ENCODE measurements at regions not wholly inside any gene's neighbourhood (a gene's known extent, or its start where the extent isn't known, plus 50 kb on each side); places are given as distances from the start of the nearest gene placed in this dataset.

GRCh38 chr1:55412060-55412459 is 196.9 kb upstream of the USP24 start:
- peaks cover 6% of the 10 kb centered on the region for H3K36me3 Mint-ChIP-seq (ENCODE audit: insufficient read depth, unreplicated experiment)
- H3K4me1 Mint-ChIP-seq (ENCODE audit: insufficient read depth, unreplicated experiment), result no peaks in the 10 kb centered on the region
- H3K27ac Mint-ChIP-seq (ENCODE audit: low read depth, unreplicated experiment), result no peak overlapping the region
- no TSS peak for BruUV-seq (replicated peaks)
- intact Hi-C loops (cut with micrococcal nuclease), result no loop called here
- CTCF ChIA-PET, result interaction anchor here (1.3 kb wide), 1 partner anchor 37 kb away, joined by 6 read pairs; no protein-coding TSS in a partner anchor
- peaks cover 8% of the 10 kb centered on the region for H3K9me3 Mint-ChIP-seq (ENCODE audit: unreplicated experiment)
- DNase-seq (ENCODE audit: unreplicated experiment), result no peak
- no peaks in the 10 kb centered on the region for H3K27me3 Mint-ChIP-seq (ENCODE audit: insufficient read depth, unreplicated experiment)
- POLR2A ChIA-PET, result no interaction called here
- no peak overlapping the region for H3K4me3 Mint-ChIP-seq (ENCODE audit: unreplicated experiment)
- TF ChIP-seq CTCF (IDR thresholded peaks at IDR 0.05; ENCODE audit: unreplicated experiment), result no peak

- Mint-ChIP-seq H3K27me3 (ENCODE audit: insufficient read depth, unreplicated experiment) (no peaks in the 10 kb centered on the region), H3K9me3 (ENCODE audit: unreplicated experiment) (no peaks in the 10 kb centered on the region), H3K36me3 (ENCODE audit: insufficient read depth, unreplicated experiment) (no peaks in the 10 kb centered on the region), H3K4me1 (ENCODE audit: insufficient read depth, unreplicated experiment) (peaks cover 13% of the 10 kb centered on the region), H3K4me3 (ENCODE audit: unreplicated experiment) (no peak overlapping the region), H3K27ac (ENCODE audit: low read depth, unreplicated experiment) (no peak overlapping the region)
- TF ChIP-seq CTCF (IDR thresholded peaks at IDR 0.05; ENCODE audit: unreplicated experiment), result no peak
- DNase-seq (ENCODE audit: unreplicated experiment), result peak; percentile 46
- POLR2A ChIA-PET, result no interaction called here
- CTCF ChIA-PET, result interaction anchor here (0.9 to 1.9 kb wide), 4 partner anchors 27 to 1519 kb away, joined by 3 to 7 read pairs (median 3); no protein-coding TSS in a partner anchor
- intact Hi-C loops (cut with micrococcal nuclease), result no loop called here
- BruUV-seq (replicated peaks), result no TSS peak
These were observed 187.7 kb upstream of the USP24 start for GRCh38 chr1:55402671-55403464.

GRCh38 chr1:55402142-55402541 is 187.0 kb upstream of the USP24 start:
- BruUV-seq (replicated peaks), result no TSS peak
- Mint-ChIP-seq H3K27ac (ENCODE audit: low read depth, unreplicated experiment) (no peak overlapping the region), H3K4me1 (ENCODE audit: insufficient read depth, unreplicated experiment) (peaks cover 13% of the 10 kb centered on the region), H3K27me3 (ENCODE audit: insufficient read depth, unreplicated experiment) (no peaks in the 10 kb centered on the region), H3K4me3 (ENCODE audit: unreplicated experiment) (no peak overlapping the region), H3K36me3 (ENCODE audit: insufficient read depth, unreplicated experiment) (no peaks in the 10 kb centered on the region), H3K9me3 (ENCODE audit: unreplicated experiment) (no peaks in the 10 kb centered on the region)
- DNase-seq (ENCODE audit: unreplicated experiment), result peak; percentile 33
- intact Hi-C loops (cut with micrococcal nuclease), result no loop called here
- CTCF ChIA-PET, result interaction anchor here (0.8 to 1.9 kb wide), 3 partner anchors 26 to 1520 kb away, joined by 3 to 7 read pairs (median 5); no protein-coding TSS in a partner anchor
- no peak for TF ChIP-seq CTCF (IDR thresholded peaks at IDR 0.05; ENCODE audit: unreplicated experiment)
- POLR2A ChIA-PET, result no interaction called here

GRCh38 chr1:55400508-55400907 is 185.3 kb upstream of the USP24 start:
- intact Hi-C loops (cut with micrococcal nuclease), result no loop called here
- Mint-ChIP-seq H3K27ac (ENCODE audit: low read depth, unreplicated experiment) (no peak overlapping the region), H3K36me3 (ENCODE audit: insufficient read depth, unreplicated experiment) (no peaks in the 10 kb centered on the region), H3K9me3 (ENCODE audit: unreplicated experiment) (no peaks in the 10 kb centered on the region), H3K27me3 (ENCODE audit: insufficient read depth, unreplicated experiment) (no peaks in the 10 kb centered on the region), H3K4me3 (ENCODE audit: unreplicated experiment) (no peak overlapping the region), H3K4me1 (ENCODE audit: insufficient read depth, unreplicated experiment) (peaks cover 13% of the 10 kb centered on the region)
- ChIA-PET POLR2A (no interaction called here), CTCF (no interaction called here)
- BruUV-seq (replicated peaks), result no TSS peak
- no peak for TF ChIP-seq CTCF (IDR thresholded peaks at IDR 0.05; ENCODE audit: unreplicated experiment)
- DNase-seq (ENCODE audit: unreplicated experiment), result no peak

Measured in MCF 10A (cell line).